ENCODE measurements at regions not wholly inside any gene's neighbourhood (a gene's known extent, or its start where the extent isn't known, plus 50 kb on each side); places are given as distances from the start of the nearest gene placed in this dataset.

DNA sequence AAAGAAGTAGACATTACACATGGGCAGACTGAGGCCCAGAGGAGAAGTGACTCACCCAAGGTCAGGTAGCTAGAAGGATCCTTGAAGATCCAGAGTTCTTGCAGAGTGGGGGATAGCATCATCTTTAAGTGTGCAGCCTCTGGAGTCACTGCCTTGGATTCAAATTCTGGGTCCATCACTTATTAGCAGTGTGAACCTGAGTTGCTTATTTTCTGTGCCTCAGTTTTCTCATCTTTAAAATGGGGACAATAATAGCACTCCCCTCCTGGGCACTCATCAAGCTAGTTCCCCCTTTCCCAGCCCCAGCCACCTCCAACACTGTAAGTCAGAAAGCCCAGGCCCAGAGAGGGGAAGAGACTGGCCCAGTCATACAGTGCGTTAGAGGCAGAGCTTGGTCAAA lies 141.8 kb upstream of the PJA1 start:
- no peak for DNase-seq (ENCODE audit: extremely low read depth in 1 of 2, low read depth in 1 of 2)

DNA sequence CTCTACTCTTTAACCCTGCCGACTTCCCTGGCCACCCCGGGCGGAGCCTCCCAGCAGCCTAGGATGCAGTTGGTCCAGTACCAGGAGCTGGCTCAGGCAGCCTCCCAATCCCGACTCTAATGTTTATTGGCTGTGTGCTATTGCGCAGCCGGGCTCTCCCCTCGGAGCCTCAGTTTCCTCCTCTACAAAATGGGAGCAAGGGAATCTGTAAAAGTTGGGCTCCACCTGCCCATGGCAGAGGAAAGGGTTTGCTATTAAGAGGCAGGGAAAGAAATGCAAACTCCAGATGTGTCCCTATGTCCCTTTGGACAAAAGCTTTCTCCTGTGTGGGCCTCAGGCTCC lies 140.8 kb upstream of the PJA1 start:
- no peak for DNase-seq (ENCODE audit: extremely low read depth in 1 of 2, low read depth in 1 of 2)

DNA sequence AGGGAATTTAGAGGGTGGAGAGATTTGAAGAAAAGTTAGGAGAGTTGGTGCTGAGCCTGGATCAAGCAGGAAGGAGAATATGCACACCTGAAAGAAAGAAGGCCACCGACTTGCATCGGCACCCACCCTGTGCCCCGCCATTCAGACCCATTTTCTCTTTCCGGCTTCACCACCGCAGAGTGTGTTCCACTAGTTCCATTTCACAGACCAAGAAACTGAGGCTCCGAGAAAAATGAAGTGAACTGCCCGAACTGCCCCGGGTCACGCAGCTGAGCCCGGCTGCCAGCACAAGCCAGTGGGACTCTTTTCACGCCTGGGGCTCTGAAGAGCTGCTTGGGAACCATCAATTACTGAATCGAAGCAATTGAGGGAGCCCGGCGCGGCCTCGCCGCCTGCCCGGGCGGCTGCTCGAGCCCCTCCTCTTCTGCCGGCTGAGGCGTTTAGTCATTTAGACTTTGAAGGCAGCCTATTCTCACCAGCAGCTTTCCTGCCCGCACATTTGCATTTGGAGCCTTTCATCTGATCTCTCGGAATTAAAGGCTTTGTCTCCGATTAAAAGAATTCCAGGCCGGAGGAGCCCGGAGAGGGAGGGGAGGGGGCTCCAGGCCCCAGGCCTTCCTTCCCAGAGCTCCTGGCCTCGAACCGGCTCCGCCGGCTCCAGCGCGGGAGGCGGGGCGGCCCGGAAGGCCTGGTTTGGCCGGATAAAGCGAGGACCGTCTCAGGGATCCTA lies 140.2 kb upstream of the PJA1 start:
- no peak for DNase-seq (ENCODE audit: extremely low read depth in 1 of 2, low read depth in 1 of 2)

DNA sequence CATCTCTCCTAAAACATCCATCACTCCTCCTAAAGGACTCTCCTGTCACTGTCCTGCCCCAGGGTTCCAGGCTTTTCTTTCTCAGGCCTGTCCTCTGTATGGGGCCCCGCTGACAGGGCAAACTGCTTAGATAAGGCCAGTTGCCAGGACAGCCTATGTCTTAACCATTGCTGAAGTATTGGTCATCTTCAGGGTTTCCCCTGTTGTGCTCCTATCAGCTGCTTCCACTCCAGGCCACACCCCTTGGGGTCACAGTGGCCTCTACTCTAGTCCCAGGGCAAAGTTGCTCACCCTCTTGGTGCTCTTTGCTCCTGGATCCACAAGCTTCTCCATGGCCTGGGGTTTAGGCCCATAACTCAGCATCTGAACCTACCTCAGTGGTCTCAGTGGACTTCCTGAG lies 138.0 kb upstream of the PJA1 start:
- DNase-seq (ENCODE audit: extremely low read depth in 1 of 2, low read depth in 1 of 2) = no peak

DNA sequence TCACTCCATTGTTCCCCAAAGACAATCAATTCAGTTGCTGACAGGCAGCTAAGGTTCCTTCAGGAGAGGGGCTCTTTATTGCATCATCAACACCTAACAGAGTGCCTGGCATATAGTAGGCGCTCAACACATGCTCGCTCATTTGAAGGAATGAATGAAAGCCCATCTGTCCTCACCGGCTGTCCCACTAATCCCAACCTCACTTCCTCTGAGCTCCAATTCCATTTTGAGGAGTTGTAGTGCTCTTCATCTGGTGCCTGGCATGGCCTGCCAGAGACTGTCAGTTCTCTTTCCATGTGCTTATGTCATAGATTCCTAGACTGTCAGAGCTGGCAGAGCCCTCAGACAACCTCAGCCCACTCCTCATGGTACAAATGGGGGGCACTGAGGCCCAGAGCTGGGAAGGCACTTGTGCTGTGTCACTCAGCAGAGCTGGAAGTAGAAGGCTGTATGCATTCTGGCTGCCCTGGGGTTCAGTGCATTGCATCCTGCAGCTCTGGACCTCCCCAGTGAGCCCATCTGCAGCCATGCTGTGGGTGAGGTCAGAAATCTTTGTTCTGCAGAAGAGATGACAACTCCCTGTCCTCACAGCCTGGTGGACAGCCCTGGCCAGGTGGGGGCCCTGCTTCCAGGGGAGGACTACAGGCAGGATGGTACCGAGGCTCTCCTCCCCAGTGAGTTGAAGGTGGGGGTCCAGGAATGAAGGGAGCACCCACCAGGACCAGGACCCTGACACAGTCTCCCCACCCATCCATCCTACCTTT lies 134.9 kb upstream of the PJA1 start:
- DNase-seq (ENCODE audit: extremely low read depth in 1 of 2, low read depth in 1 of 2) = no peak

DNA sequence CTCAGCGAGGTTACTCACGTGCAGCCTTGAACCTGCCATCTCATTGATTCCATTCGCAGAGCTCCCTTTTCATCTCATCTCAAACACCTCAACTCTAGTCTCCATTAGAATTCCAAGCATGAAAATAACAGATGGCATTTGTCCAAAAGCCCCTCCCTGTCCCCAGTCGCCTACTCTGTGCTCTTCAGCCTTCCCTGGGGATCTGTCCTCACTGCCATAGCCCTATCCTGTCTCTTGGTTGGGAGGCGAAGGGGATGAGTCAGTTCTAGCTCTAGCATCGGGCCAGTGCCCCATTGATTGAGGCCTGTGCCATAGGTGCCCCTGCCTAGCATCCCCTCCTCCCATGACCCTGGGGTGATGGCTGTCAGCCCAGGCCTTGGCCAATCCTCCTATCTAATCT lies 134.0 kb upstream of the PJA1 start:
- DNase-seq (ENCODE audit: extremely low read depth in 1 of 2, low read depth in 1 of 2) = no peak

DNA sequence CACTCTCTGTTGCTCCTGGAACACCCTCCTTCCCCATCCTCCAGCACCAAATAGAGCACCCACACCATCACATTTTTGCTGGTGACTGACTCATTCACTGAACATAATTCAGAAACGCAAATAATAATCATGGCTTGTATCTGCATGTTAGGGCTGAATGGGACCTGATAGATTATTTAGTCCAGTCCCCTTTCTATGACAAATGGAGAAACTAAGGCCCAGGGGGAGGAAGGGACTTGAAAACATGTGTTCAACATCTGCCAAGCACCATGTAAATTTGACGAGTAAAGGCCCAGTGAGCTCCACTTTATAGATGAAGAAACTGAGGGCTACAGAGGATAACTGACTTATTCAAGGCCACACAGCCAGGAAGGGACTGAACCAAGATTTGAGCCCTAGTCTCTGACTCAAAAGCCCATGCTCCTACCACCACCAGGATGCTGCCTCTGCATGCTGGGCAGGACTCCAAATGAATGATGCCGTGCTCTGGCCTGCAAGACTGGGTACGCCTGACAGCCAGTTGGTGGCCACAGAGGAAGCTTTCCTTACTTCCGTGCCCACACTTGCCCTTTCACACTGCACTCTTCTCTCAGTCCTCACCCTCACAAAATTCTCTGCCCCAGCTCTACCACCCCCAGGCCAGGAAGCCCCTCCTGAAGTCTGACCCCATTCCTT lies 133.3 kb upstream of the PJA1 start:
- no peak for DNase-seq (ENCODE audit: extremely low read depth in 1 of 2, low read depth in 1 of 2)

DNA sequence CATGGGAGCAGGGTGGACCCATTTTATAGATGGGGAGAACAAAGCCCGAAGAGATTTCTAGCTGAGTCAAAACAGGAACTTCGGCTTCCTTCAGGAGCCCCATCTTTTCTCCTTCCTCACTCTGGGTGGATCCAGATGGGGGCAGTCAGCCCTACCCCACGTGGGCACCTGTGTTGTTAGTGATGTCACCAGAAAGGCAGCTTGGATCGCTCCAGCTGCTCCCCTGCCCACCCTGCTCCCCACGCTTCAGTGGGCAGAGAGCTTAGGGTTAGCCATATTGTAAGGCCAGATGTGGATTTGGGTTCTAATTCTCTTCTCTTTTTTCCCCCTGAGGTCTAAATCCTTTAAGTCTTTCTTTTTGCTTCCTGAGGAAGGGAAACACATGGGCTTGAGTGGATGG lies 132.3 kb upstream of the PJA1 start:
- no peak for DNase-seq (ENCODE audit: extremely low read depth in 1 of 2, low read depth in 1 of 2)

DNA sequence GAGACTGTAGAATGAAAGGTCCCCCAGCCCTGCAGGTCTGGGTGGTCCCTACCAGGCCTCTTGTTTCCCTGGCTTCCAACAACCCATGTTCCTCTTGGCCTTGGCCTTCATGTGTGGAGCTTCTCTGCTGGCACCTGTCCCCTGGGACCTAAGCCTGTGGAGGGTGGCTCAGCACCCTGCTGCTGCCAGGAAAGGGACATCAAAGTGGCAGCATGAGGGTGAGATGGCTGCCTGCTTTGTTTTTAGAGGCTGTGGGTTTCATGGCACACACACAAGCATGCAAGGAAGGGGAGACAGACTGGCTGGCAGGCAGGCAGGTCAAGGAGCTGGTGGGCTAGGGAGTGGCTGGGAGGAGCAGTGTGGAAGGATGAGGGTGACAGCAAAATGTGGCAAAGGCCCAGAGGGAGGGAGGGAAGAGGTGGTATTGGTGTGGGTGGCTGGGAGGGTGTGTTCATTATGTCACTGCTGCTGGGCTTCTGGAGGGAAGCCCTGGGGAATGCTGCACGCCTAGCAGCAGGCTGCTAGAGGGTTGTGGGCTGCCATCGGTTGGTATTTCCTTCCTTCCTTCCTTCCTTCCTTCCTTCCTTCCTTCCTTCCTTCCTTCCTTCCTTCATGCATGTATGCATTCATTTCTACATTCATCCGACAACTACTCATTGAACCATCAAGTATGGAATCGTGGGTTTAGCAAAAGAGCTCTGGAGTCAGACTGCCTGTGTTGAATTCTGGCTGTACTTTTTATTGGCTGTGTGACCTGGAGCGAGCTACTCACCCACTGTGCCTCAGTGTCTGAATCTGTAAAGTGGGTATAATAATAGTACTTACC lies 128.7 kb upstream of the PJA1 start:
- no peak for DNase-seq (ENCODE audit: extremely low read depth in 1 of 2, low read depth in 1 of 2)

DNA sequence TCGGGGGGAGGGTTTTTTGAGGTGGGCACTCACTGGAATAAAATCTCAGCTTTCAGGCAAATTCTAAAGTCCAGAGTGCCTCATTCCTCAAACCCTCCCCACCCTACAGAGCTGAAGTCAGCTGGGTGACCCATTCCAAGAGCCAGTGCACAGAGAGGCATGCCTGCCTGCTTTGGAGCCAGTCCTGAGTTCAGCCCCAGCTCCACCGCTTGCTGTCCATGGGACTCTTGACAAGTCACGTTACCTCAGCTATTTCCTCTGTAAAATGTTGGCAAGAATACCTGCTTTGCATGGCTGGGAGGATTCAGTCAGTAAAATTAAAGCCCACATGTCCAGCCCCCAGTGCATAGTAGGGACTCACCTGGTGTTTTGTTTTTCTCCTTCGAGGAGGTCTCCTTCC lies 125.9 kb upstream of the PJA1 start:
- no peak for DNase-seq (ENCODE audit: extremely low read depth in 1 of 2, low read depth in 1 of 2)

DNA sequence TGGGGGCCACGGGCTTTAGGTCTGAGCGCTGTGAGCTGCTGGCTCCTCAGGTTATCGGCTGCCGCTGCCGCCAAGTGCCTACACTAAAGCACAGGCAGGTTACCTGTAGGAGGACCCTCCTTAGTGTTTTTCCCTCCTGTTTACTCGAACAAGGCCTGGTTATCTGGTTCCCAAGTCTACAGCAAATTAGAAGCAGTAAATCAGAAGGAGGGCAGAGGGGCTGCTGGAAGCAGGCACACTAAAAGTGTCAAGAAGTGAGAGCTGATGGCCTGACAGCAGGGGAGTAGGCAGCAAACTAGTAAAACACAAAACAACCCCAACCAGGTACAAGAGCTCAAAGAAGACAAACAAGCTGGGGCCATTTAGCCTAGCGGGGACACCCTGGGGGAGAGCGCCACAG lies 125.0 kb upstream of the PJA1 start:
- DNase-seq (ENCODE audit: extremely low read depth in 1 of 2, low read depth in 1 of 2) = no peak

DNA sequence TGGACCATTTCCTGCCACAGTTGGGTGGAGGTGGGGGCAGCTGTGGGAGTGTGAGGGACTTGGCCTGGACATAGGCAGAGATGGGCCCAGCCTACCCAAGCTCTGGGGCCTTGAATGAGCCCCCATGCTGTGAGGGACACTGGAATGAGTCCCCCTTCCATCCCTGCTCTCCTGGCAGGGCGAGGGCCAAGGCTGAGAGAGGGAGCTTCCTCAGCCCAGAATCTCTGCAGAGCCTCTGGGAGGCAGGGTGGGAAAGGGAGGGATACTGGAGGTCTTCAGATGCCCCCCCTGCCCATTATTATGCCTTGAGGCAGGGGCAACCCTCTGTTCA lies 124.5 kb upstream of the PJA1 start:
- no peak for DNase-seq (ENCODE audit: extremely low read depth in 1 of 2, low read depth in 1 of 2)

DNA sequence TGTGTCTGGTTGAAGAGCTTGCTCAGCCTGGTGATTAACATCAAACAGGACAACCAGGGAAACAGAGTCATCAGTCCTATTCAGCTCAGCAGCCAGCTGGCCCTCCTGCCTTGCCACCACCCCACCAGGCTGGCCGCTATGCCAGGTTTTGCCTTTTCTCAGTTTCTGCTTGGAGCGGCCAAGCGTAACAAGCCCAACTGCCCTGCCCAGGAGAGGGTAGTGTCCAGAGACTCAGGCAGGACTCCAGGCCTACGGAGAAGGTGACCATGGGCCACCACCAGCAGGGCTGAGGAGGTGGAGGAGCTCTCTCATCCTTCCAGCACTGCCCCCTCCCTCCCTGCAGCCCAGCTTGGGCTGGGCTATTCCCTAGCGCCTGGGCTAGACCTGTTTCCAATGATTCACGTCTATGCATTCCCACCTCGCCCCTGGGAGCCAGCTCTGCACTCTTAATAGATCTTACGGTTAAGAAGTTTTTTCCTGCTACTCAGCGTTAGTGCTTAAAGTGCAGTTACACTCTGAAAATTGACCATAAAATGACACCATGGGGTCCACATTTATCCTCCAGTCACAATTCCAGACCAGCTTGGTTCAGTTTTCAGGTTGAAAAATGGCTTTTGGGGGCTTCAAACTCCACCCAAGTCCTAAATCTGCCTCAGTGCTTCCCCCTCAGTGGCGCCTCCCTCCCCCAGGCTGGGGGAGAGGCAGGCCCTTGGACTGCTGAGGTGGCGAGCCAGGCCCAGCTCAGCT lies 124.0 kb upstream of the PJA1 start:
- no peak for DNase-seq (ENCODE audit: extremely low read depth in 1 of 2, low read depth in 1 of 2)

DNA sequence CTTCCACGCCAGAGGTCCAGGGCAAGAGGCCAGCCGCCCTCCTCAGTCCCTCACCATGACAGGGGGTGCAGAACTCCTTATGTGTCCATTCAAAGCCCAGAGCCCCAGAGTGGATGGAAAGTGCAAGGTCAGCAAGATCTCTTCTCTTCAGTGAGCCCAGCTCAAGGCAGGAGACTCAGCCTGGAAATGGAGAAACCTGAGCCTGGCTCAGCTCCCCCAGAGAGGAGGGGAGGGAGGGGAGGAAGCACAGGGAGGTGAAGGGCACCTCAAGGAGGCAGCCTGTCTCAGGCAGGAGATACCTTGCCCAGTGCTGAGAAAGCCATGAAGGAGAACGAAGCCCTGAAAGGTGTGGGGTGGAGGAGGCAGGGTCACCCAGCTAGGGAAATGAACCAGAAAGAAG lies 121.8 kb upstream of the PJA1 start:
- DNase-seq (ENCODE audit: extremely low read depth in 1 of 2, low read depth in 1 of 2) = no peak

DNA sequence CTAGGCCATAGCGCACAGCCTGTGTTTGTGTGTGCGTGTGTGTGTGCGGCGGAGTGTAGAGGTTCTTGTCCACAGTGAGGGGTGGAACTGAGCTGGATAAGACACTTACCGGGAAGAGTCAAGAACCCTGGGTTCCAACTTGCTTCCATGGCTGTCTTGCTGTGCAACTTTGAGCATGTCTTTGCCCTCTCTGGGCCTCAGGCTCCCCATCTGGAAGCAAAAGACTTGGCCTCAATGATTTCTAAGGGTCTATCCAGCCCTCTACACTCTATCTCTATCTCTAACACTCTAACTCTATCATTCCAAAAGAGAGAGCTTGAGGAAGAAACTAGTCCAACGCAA lies 121.3 kb upstream of the PJA1 start:
- DNase-seq (ENCODE audit: extremely low read depth in 1 of 2, low read depth in 1 of 2) = no peak

DNA sequence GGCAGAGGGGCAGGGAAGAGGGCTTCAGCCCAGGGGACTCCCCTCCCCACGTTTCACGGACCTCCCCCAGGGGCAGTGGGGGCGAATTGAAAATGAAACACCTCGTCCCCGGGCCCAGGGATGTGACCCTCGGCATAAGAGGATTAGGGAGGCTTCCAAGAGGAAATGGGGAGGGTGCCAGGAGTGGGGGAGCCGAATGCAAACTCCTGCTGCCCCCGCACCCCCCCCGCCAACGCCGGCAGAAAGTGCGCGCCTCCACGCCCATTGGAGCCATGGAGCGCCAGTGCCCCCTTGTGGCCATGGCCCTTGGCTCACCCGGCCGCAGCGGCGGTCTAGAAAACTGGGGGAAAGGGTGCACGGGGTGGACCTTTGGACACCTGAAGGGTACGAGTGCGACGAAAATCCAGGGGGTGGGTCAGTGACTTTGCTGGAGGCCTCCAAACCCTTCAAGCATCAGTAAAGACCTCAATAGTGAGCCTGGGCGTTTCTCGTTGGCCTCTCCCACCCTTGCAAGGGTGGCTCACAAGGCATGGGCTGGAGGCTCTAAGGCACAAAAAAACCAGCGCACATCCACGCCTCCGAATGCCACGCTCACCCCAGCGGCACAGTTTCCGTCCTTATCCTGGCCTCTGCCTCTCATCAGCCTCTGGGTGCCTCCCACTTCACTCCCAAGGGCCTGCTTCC lies 120.8 kb upstream of the PJA1 start:
- DNase-seq (ENCODE audit: extremely low read depth in 1 of 2, low read depth in 1 of 2) = peak; percentile 4 to 10

DNA sequence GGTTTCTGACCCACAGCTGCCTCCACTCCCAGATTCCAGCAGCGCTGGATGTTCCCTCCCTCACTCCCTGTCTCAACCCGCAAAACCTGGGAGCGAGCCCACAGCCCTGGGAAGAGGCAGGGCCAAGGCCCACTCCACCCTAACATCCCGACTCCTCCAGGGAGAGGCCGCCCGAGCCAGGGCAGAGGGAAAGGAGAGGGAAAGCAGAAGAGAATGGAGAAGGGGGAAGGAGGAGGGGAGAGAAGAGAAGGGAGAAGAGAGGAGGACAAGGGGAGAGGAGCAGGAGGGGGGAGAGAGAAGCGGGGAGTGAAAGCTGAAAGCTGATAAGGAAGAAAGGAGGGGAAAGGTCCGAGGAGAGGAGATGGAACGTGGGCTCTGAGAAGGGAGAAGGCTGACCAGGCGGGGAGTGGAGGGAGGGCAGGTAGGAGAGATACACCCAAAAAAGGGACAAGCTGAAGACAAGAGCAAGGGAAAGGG lies 120.2 kb upstream of the PJA1 start:
- DNase-seq (ENCODE audit: extremely low read depth in 1 of 2, low read depth in 1 of 2) = no peak

DNA sequence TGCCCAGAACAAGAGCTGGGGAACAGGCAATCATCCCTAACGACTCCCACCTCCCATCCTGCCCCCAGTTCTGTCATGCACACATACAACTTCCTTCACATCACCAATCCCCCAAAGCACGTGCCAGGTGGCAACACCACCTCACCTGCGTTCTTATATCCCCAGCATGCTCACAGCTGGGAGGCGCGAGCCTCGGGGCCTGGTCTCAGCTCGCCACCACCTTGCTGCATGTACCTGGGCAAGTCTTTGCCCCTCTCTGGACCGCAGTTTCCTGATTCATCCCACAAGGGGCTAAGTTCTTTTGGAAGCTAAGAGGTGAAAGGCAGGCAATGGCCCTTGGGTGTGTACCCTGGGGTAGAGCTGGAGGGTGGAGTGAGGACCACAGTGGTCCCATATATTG lies 119.2 kb upstream of the PJA1 start:
- no peak for DNase-seq (ENCODE audit: extremely low read depth in 1 of 2, low read depth in 1 of 2)

DNA sequence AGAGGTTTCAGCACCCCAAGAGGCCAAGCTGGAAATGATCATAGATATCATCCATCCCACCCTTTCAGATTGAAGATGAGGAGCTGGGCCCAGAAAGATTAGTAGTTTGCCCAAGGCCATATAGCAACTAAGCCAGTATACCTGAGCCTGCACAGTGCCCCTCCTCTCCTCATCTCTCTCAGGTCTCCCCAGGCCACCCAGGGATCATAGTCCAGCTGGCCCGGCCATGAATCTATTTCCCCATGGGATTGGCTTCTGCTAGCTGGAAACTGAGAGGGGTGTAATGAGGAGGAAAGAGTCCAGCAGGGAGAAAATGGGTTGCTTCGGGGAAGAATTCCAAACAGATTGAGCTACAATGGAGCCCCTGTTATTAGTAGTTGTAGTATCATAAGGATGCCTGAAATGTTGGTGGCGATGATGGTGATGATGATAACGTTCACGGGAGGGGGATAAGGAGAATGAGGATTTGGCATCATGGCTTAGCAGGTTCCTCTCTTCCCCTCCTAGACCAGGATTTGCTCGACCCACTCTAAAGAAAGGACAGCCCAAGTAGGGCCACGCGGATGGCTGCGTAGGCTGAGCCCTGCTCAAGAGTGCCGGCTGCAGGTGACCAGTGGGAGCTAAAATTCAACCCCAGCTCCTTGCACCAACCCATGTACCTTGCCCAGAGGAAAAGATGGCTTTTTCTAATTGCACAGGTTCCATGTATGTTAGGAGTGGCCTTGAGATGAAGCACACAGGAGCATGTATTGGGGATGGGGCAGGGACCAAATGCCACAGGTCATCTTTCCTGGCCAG lies 117.8 kb upstream of the PJA1 start:
- DNase-seq (ENCODE audit: extremely low read depth in 1 of 2, low read depth in 1 of 2) = no peak

Data from stimulated activated CD8-positive, alpha-beta memory T cell treated with anti-CD3 and anti-CD28 coated beads, Interleukin-7, amount 100 ng/mL, for 48 hours (primary cell).